Activated T-helper 2 cell treated with anti-CD3 and anti-CD28 coated beads, Interferon-gamma antibody, Interleukin-2, Interleukin-4, amounts not matched to agents 10 μg/mL and 5 μg/mL and 100 μg/mL, durations not matched to agents 14 hours and 24 hours and 36 hours (primary cell): ENCODE measurements at regions not wholly inside any gene's neighbourhood (a gene's known extent, or its start where the extent isn't known, plus 50 kb on each side); places are given as distances from the start of the nearest gene placed in this dataset.

ENCODE experiments used
- DNase-seq: peaks from one replicate; pipeline ENCODE4 v3.0.0; 2021; ENCODE audit warnings: low spot score
- H3K27ac Mint-ChIP-seq: one replicate; pipeline ENCODE4 v1.8.0; 2021; ENCODE audit warnings: mixed read lengths
- H3K27me3 Mint-ChIP-seq: one replicate; pipeline ENCODE4 v1.8.0; 2021; ENCODE audit warnings: low read depth, mixed read lengths
- H3K36me3 Mint-ChIP-seq: one replicate; pipeline ENCODE4 v1.8.0; 2021; ENCODE audit warnings: low read depth, mixed read lengths
- H3K4me1 Mint-ChIP-seq: one replicate; pipeline ENCODE4 v1.8.0; 2021; ENCODE audit warnings: low read depth, mixed read lengths
- H3K4me3 Mint-ChIP-seq: one replicate; pipeline ENCODE4 v1.8.0; 2021; ENCODE audit warnings: low read depth, mild to moderate bottlenecking, moderate library complexity, mixed read lengths
- H3K9me3 Mint-ChIP-seq: one replicate; pipeline ENCODE4 v1.8.0; 2021; ENCODE audit warnings: mixed read lengths
- intact Hi-C: fragments of 100-400 bp; cut with micrococcal nuclease; formaldehyde crosslinking; loops from one replicate; pipeline ENCODE4 v1.15.1; 2023

- DNase-seq, result no peak
- Mint-ChIP-seq H3K4me1 (peaks cover 4% of the 10 kb centered on the region), H3K27ac (no peak overlapping the region), H3K36me3 (no peaks in the 10 kb centered on the region), H3K27me3 (peaks cover 12% of the 10 kb centered on the region), H3K4me3 (peak overlapping the region; percentile 41), H3K9me3 (no peaks in the 10 kb centered on the region)
- intact Hi-C loops, result no loop called here
These were observed 90.3 kb downstream of the MRPL36 start for GRCh38 chr5:1709171-1709803.

- Mint-ChIP-seq H3K27me3 (peaks cover 12% of the 10 kb centered on the region), H3K36me3 (no peaks in the 10 kb centered on the region), H3K4me1 (peaks cover 4% of the 10 kb centered on the region), H3K9me3 (no peaks in the 10 kb centered on the region), H3K4me3 (no peak overlapping the region), H3K27ac (no peak overlapping the region)
- no peak for DNase-seq
- intact Hi-C loops, result no loop called here
These were observed 91.0 kb downstream of the MRPL36 start for GRCh38 chr5:1708592-1709141.

- Mint-ChIP-seq H3K9me3 (no peaks in the 10 kb centered on the region), H3K4me1 (peaks cover 4% of the 10 kb centered on the region), H3K36me3 (no peaks in the 10 kb centered on the region), H3K4me3 (no peak overlapping the region), H3K27me3 (peaks cover 12% of the 10 kb centered on the region), H3K27ac (no peak overlapping the region)
- DNase-seq, result no peak
- intact Hi-C loops, result no loop called here
These were observed 92.2 kb downstream of the MRPL36 start for GRCh38 chr5:1707467-1707866.

DNA sequence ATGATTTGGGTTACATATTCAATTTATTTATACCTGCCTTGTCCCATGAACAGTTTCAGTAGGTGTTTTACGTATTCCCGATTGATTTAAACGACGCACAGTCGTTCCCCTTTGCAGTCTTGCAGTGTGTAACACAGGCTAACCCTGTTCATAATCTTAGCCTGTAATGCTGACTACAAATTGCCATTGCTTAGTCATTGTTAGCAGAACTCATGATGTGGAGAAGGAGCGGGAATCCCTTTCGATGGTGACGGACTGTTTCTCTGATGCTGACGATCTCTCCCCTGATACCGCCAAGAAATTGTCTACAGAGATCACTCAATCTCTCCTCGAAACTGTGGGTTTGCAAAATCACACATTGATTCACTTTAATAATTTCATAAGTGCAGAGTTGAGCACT, 93.2 kb downstream of the MRPL36 start:
- Mint-ChIP-seq H3K36me3 (no peaks in the 10 kb centered on the region), H3K4me1 (peaks cover 4% of the 10 kb centered on the region), H3K9me3 (no peaks in the 10 kb centered on the region), H3K4me3 (no peak overlapping the region), H3K27me3 (peaks cover 12% of the 10 kb centered on the region), H3K27ac (no peak overlapping the region)
- DNase-seq, result no peak
- intact Hi-C loops, result no loop called here

GRCh38 chr5:1706021-1706420, 93.6 kb downstream of the MRPL36 start:
- intact Hi-C loops, result no loop called here

GRCh38 chr5:1704676-1705075, 95.0 kb downstream of the MRPL36 start:
- Mint-ChIP-seq H3K4me1 (peaks cover 2% of the 10 kb centered on the region), H3K9me3 (no peaks in the 10 kb centered on the region), H3K27ac (no peak overlapping the region), H3K36me3 (no peaks in the 10 kb centered on the region), H3K27me3 (peaks cover 10% of the 10 kb centered on the region), H3K4me3 (no peak overlapping the region)
- intact Hi-C loops, result no loop called here
- no peak for DNase-seq

More at GRCh38 chr5:1706021-1706420, 93.6 kb downstream of the MRPL36 start:
- H3K36me3 Mint-ChIP-seq, result no peaks in the 10 kb centered on the region
- no peak overlapping the region for H3K27ac Mint-ChIP-seq
- peaks cover 4% of the 10 kb centered on the region for H3K4me1 Mint-ChIP-seq
- no peaks in the 10 kb centered on the region for H3K9me3 Mint-ChIP-seq
- peaks cover 12% of the 10 kb centered on the region for H3K27me3 Mint-ChIP-seq
- no peak overlapping the region for H3K4me3 Mint-ChIP-seq
- no peak for DNase-seq

GRCh38 chr5:1704266-1704665, 95.4 kb downstream of the MRPL36 start:
- H3K27ac Mint-ChIP-seq, result no peak overlapping the region
- no peaks in the 10 kb centered on the region for H3K9me3 Mint-ChIP-seq
- DNase-seq, result no peak
- peaks cover 6% of the 10 kb centered on the region for H3K27me3 Mint-ChIP-seq
- H3K4me1 Mint-ChIP-seq, result no peaks in the 10 kb centered on the region
- intact Hi-C loops, result no loop called here
- no peak overlapping the region for H3K4me3 Mint-ChIP-seq
- no peaks in the 10 kb centered on the region for H3K36me3 Mint-ChIP-seq

DNA sequence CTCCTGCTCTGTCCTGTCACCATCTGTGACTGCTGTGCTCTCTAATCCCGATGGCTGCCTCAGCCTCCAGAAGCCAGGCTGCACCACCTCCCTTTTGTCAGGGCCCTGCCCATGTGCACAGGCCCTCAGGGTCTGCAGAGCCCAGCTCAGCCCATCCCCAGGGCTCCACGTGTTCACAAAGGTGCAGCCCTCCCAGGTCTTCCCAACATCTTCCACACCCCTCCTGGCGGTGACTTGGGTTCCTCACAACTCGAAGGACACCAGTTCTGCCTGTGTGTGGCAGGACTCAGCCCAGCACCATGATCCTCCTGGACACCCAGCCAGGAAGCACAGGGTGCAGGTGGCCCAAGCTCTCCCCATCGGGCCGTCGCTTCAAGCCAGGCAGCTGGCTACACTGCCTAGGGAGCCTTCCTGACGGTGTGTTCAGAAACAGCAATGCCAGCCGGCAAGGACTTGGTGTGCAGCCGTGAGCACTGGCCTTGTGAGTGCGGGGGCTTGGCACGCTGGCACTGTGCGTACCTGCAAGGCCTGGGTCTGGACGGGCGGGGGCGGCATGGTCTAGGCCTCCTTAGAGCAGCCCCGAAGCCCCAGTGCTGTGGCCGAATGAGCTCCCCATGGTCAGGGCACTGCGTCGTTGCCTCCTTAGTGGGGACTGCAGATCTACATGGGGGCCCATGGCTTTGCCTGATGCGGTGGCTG, 96.1 kb downstream of the MRPL36 start:
- Mint-ChIP-seq H3K4me3 (no peak overlapping the region), H3K27ac (no peak overlapping the region), H3K36me3 (no peaks in the 10 kb centered on the region), H3K27me3 (no peaks in the 10 kb centered on the region), H3K9me3 (no peaks in the 10 kb centered on the region), H3K4me1 (no peaks in the 10 kb centered on the region)
- intact Hi-C loops, result no loop called here
- no peak for DNase-seq

DNA sequence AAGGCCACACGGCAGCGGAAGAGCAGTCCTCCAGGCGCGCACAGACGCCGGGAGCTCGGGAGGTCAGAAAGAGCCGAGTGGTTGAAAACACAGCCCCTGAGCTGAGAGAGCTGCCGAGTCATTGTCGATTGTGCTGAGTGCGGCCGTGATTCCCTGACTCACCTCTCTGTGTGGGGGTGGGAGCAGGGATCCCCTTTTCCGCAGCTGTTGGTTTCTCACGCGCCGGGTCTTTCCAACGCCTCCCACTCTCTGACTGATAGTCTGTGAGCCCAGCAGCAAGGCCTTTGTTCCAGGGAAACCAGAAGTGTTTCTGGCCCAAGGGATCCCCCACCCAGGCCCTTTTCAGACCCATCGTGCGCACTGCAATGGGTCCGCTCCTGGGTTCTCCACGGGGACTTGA, 97.3 kb downstream of the MRPL36 start:
- Mint-ChIP-seq H3K4me1 (no peaks in the 10 kb centered on the region), H3K9me3 (no peaks in the 10 kb centered on the region), H3K36me3 (no peaks in the 10 kb centered on the region), H3K4me3 (no peak overlapping the region), H3K27ac (no peak overlapping the region), H3K27me3 (peaks cover 4% of the 10 kb centered on the region)
- no peak for DNase-seq
- intact Hi-C loops, result no loop called here

- Mint-ChIP-seq H3K4me3 (no peak overlapping the region), H3K9me3 (no peaks in the 10 kb centered on the region), H3K27me3 (peaks cover 4% of the 10 kb centered on the region), H3K27ac (no peak overlapping the region), H3K4me1 (no peaks in the 10 kb centered on the region), H3K36me3 (no peaks in the 10 kb centered on the region)
- intact Hi-C loops, result no loop called here
- no peak for DNase-seq
These were observed 97.8 kb downstream of the MRPL36 start for GRCh38 chr5:1701884-1702283.

DNA sequence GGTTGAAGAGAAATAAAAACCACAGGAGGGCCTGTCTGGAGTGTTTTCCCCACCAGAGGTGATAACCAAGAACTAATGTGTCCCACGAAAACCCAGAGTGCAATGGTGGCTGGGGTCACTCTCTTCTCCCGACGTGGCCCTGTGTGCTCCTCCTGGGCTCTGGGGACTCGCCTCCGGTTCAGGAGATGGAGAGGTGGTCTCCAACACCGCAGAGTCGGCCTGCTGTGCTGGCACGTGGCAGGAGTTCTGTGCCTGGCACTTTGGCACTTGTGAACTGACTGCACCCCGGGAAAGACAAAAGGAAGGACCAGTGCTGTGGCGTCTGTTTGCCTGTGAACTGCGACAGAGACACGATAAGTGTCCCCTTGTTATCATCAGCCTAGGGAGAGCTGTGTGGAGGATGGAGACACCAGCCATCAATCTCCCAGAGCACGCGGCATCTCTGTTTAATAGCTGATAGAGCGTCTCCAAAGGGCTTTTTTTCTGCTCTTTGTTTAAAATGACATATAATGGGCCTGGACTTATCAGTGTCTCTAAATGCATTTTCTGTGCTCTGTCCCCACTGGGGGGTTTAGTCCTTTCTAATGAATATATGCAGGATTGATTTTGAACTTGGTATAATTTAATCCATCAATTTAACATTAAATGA, 98.3 kb downstream of the MRPL36 start:
- Mint-ChIP-seq H3K9me3 (no peaks in the 10 kb centered on the region), H3K27ac (no peak overlapping the region), H3K27me3 (peaks cover 4% of the 10 kb centered on the region), H3K4me3 (no peak overlapping the region), H3K36me3 (no peaks in the 10 kb centered on the region), H3K4me1 (no peaks in the 10 kb centered on the region)
- intact Hi-C loops, result no loop called here
- no peak for DNase-seq

DNA sequence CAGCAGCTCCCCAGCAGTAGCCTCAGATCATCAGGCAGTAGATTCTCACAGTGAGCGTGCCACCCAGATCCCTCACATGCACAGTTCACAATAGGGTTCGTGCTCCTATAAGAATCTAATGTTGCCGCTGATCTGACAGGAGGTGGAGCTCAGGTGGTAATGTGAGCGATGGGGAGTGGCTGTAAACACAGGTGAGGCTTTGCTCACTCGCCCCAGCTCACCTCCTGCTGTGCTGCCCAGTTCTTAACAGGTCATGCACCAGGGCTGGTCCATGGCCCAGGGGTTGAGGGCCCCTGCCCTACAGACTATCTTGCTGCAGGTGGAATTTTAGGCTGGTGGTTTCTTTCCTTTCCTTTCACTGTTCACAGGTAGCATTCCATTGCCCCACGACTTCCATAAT, 100.2 kb downstream of the MRPL36 start:
- DNase-seq, result no peak
- Mint-ChIP-seq H3K27ac (no peak overlapping the region), H3K4me3 (no peak overlapping the region), H3K36me3 (no peaks in the 10 kb centered on the region), H3K27me3 (peaks cover 4% of the 10 kb centered on the region), H3K4me1 (no peaks in the 10 kb centered on the region), H3K9me3 (no peaks in the 10 kb centered on the region)
- intact Hi-C loops, result no loop called here
